IMR-90 (cell line): ENCODE measurements at regions not wholly inside any gene's neighbourhood (a gene's known extent, or its start where the extent isn't known, plus 50 kb on each side); places are given as distances from the start of the nearest gene placed in this dataset.

Source experiments
- ATAC-seq: fragments of 200-7000 bp; cut with Tn5 transposase; 2 replicates; pipeline ENCODE4 v1.9.1; 2020; ENCODE audit warnings: low read depth, mild to moderate bottlenecking, moderate library complexity
- BruUV-seq: library from RNA; stranded (reverse); fragments of 400-500 nt; replicated peaks from 2 replicates; lab custom pipeline; 2021; lab: Mats Ljungman, UMichigan
- CTCF ChIA-PET: fragments of 300-600 bp; formaldehyde crosslinking; extraction: SDS; loops from one replicate; lab custom pipeline; 2021; ENCODE audit warnings: antibody characterized with exemption; lab: Yijun Ruan, JAX
- POLR2A ChIA-PET: fragments of 300-600 bp; sonication (Branson Sonifier 250); formaldehyde crosslinking; loops from one replicate; lab custom pipeline; 2022; ENCODE audit warnings: antibody characterized with exemption; ENCODE audit not compliant: unreplicated experiment; lab: Charles Lee
- DNase-seq: peaks from one replicate; pipeline ENCODE4 v3.0.0; 2013
- H2AFZ ChIP-seq: replicated peaks from 2 replicates; pipeline ENCODE3; 2013; ENCODE audit warnings: low read length, mild to moderate bottlenecking; ENCODE audit not compliant: poor library complexity
- H2AK5ac ChIP-seq: 2 replicates; pipeline ENCODE4 v1.6.1; 2013; ENCODE audit warnings: low read depth, low read length, inconsistent platforms
- H2AK9ac ChIP-seq: replicated peaks from 2 replicates; pipeline ENCODE3; 2013; ENCODE audit warnings: mild to moderate bottlenecking, low read depth, low read length, moderate library complexity; ENCODE audit not compliant: poor library complexity
- H2BK120ac ChIP-seq: 2 replicates; pipeline ENCODE4 v1.6.1; 2013; ENCODE audit warnings: low read depth, low read length, inconsistent platforms
- H2BK15ac ChIP-seq: 3 replicates; pipeline ENCODE4 v1.6.1; 2013; ENCODE audit warnings: low read depth, low read length, inconsistent platforms
- H2BK20ac ChIP-seq: 2 replicates; pipeline ENCODE4 v1.6.1; 2013; ENCODE audit warnings: low read depth, mild to moderate bottlenecking, inconsistent platforms, low read length, moderate library complexity
- H2BK5ac ChIP-seq: 2 replicates; pipeline ENCODE4 v1.6.1; 2013; ENCODE audit warnings: mild to moderate bottlenecking, low read depth, low read length, inconsistent platforms; ENCODE audit not compliant: poor library complexity, severe bottlenecking
- H3K14ac ChIP-seq: replicated peaks from 2 replicates; pipeline ENCODE4 v1.6.1; 2013; ENCODE audit warnings: low read depth, low read length, inconsistent platforms
- H3K18ac ChIP-seq: 2 replicates; pipeline ENCODE4 v1.6.1; 2013; ENCODE audit warnings: low read depth, low read length, control low read depth
- H3K23ac ChIP-seq: 2 replicates; pipeline ENCODE4 v1.6.1; 2013; ENCODE audit warnings: low read depth, low read length, inconsistent platforms
- H3K27ac ChIP-seq: 2 replicates; pipeline ENCODE4 v1.5.1; 2013; ENCODE audit warnings: mild to moderate bottlenecking, control low read depth, low read length; ENCODE audit not compliant: insufficient read depth
- H3K27me3 ChIP-seq: 2 replicates; pipeline ENCODE4 v1.6.1; 2013; ENCODE audit warnings: low read length; ENCODE audit not compliant: control insufficient read depth, insufficient read depth
- H3K36me3 ChIP-seq: 2 replicates; pipeline ENCODE4 v1.6.1; 2013; ENCODE audit warnings: low read length, mixed read lengths; ENCODE audit not compliant: control insufficient read depth, insufficient read depth
- H3K4ac ChIP-seq: 2 replicates; pipeline ENCODE4 v1.6.1; 2013; ENCODE audit warnings: low read depth, low read length, inconsistent platforms
- H3K4me1 ChIP-seq: 2 replicates; pipeline ENCODE4 v1.6.1; 2013; ENCODE audit warnings: low read length, mixed read lengths; ENCODE audit not compliant: control insufficient read depth, insufficient read depth
- H3K4me2 ChIP-seq: 2 replicates; pipeline ENCODE4 v1.6.1; 2013; ENCODE audit warnings: low read depth, mild to moderate bottlenecking, control low read depth, low read length, moderate library complexity
- H3K4me3 ChIP-seq: 2 replicates; pipeline ENCODE4 v1.5.1; 2013; ENCODE audit warnings: low read depth, mild to moderate bottlenecking, control low read depth, low read length, moderate library complexity; ENCODE audit not compliant: insufficient read depth
- H3K56ac ChIP-seq: 2 replicates; pipeline ENCODE4 v1.6.1; 2013; ENCODE audit warnings: low read length, inconsistent platforms; ENCODE audit not compliant: insufficient read depth; ENCODE audit errors: extremely low read depth
- H3K79me1 ChIP-seq, 2 experiments: 2 replicates each; pipeline ENCODE4 v1.6.1; 2013; ENCODE audit warnings: low read length in 2 of 2, inconsistent platforms in 1 of 2, low read depth in 1 of 2
- H3K9ac ChIP-seq: 2 replicates; pipeline ENCODE4 v1.6.1; 2013; ENCODE audit warnings: low read depth, low read length, control low read depth
- H3K9me1 ChIP-seq: 2 replicates; pipeline ENCODE4 v1.6.1; 2013; ENCODE audit warnings: low read length, inconsistent platforms; ENCODE audit not compliant: insufficient read depth
- H3K9me3 ChIP-seq: 2 replicates; pipeline ENCODE4 v1.6.1; 2013; ENCODE audit warnings: low read length; ENCODE audit not compliant: control insufficient read depth, insufficient read depth
- H4K20me1 ChIP-seq: 2 replicates; pipeline ENCODE4 v1.6.1; 2013; ENCODE audit warnings: low read length, inconsistent platforms; ENCODE audit not compliant: insufficient read depth
- H4K5ac ChIP-seq: 2 replicates; pipeline ENCODE4 v1.6.1; 2013; ENCODE audit warnings: mild to moderate bottlenecking, low read depth, low read length, control low read depth
- H4K8ac ChIP-seq, 2 experiments: 2 replicates each; pipeline ENCODE4 v1.6.1; 2013; ENCODE audit warnings: low read depth in 2 of 2, low read length in 2 of 2, control low read depth in 1 of 2, inconsistent platforms in 1 of 2
- H4K91ac ChIP-seq: 2 replicates; pipeline ENCODE4 v1.6.1; 2013; ENCODE audit warnings: low read depth, low read length, inconsistent platforms; ENCODE audit not compliant: insufficient read depth
- BHLHE40 ChIP-seq: fragments of 150-350 bp; IDR thresholded peaks from 2 replicates; pipeline ENCODE4 v1.6.1; 2016; ENCODE audit warnings: mild to moderate bottlenecking, low read depth, low read length
- CEBPB ChIP-seq: IDR thresholded peaks from 2 replicates; pipeline ENCODE4 v1.6.1; 2012; ENCODE audit warnings: low read depth, low read length, improper control_type of control experiment
- CHD1 ChIP-seq: IDR thresholded peaks from 2 replicates; pipeline ENCODE4 v1.6.1; 2012; ENCODE audit warnings: low read depth, low read length, improper control_type of control experiment
- FOS ChIP-seq: fragments of 150-350 bp; IDR thresholded peaks from 2 replicates; pipeline ENCODE4 v1.6.1; 2016; ENCODE audit warnings: low read depth, low read length
- MAFK ChIP-seq: IDR thresholded peaks from 2 replicates; pipeline ENCODE4 v1.6.1; 2012; ENCODE audit warnings: low read depth, low read length, improper control_type of control experiment
- MAZ ChIP-seq: IDR thresholded peaks from 2 replicates; pipeline ENCODE4 v1.6.1; 2012; ENCODE audit warnings: low read depth, mild to moderate bottlenecking, low read length, improper control_type of control experiment, moderate library complexity, borderline replicate concordance
- MXI1 ChIP-seq: IDR thresholded peaks from 2 replicates; pipeline ENCODE4 v1.6.1; 2012; ENCODE audit warnings: low read depth, mild to moderate bottlenecking, low read length, moderate library complexity, borderline replicate concordance
- NFE2L2 ChIP-seq: fragments of 150-350 bp; IDR thresholded peaks from 2 replicates; pipeline ENCODE4 v1.6.1; 2016; ENCODE audit warnings: low read depth, mild to moderate bottlenecking, low read length
- POLR2A ChIP-seq: IDR thresholded peaks from 2 replicates; pipeline ENCODE4 v1.6.1; 2012; ENCODE audit warnings: mild to moderate bottlenecking, low read depth, low read length
- RAD21 ChIP-seq: IDR thresholded peaks from 2 replicates; pipeline ENCODE4 v1.6.1; 2012; ENCODE audit warnings: low read length, improper control_type of control experiment
- RCOR1 ChIP-seq: IDR thresholded peaks from 2 replicates; pipeline ENCODE4 v1.6.1; 2012; ENCODE audit warnings: mild to moderate bottlenecking, low read length, improper control_type of control experiment; ENCODE audit not compliant: insufficient replicate concordance
- RFX5 ChIP-seq: IDR thresholded peaks from 2 replicates; pipeline ENCODE4 v1.8.0; 2012; ENCODE audit warnings: low read depth, mild to moderate bottlenecking, low read length, moderate library complexity
- SMC3 ChIP-seq: fragments of 150-350 bp; IDR thresholded peaks from 2 replicates; pipeline ENCODE4 v1.6.1; 2016; ENCODE audit warnings: low read depth, mild to moderate bottlenecking, antibody characterized with exemption, low read length, moderate library complexity
- dilution Hi-C: fragments of 300-500 bp; cut with HindIII; formaldehyde crosslinking; loops from one replicate; pipeline ENCODE4 v1.14.3; 2018; ENCODE audit warnings: low sequenced_read_pairs; ENCODE audit not compliant: unreplicated experiment
- in situ Hi-C: fragments of 300-500 bp; cut with MboI; formaldehyde crosslinking; loops from 3 replicates; pipeline ENCODE4 v1.14.3; 2019; ENCODE audit warnings: low sequenced_read_pairs, inconsistent platforms, mixed read lengths
- intact Hi-C: fragments of 100-400 bp; cut with micrococcal nuclease; formaldehyde crosslinking; loops from 2 replicates; pipeline ENCODE4 v1.10.0; 2022
- TF ChIP-seq, protein P1 (sequence below): fragments of 150-350 bp; IDR thresholded peaks from 2 replicates; pipeline ENCODE4 v1.6.1; 2017; ENCODE audit warnings: mild to moderate bottlenecking, antibody characterized with exemption, low read length, low read depth
- TF ChIP-seq, protein P2 (sequence below): conservative IDR thresholded peaks from 2 replicates; pipeline ENCODE4 v1.5.1; 2012; ENCODE audit warnings: mild to moderate bottlenecking, low read depth, low read length, improper control_type of control experiment
- TF ChIP-seq, protein P3 (sequence below): fragments of 150-350 bp; IDR thresholded peaks from 2 replicates; pipeline ENCODE4 v1.6.1; 2016; ENCODE audit warnings: low read depth, mild to moderate bottlenecking, low read length, moderate library complexity, borderline replicate concordance

DNA sequence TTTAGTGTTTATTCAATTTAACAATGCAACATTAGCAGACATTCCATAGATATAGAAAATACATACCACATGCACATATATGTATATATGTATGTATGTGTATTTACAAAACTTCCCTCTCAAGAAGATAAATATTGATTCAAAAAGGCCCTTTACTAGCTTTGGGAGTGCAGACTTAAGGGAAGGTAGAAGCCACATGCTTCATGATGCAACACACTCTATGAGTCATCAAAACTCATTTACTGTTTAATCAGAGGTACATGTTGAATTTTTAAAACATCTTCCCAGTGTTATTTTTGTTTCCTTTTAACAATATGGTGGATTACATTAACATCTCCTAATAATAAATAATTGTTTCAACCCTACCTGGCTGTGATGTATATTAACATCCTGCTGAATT lies 61.4 kb upstream of the KIRREL1 start:
- BruUV-seq: no TSS peak
- intact Hi-C loops: no loop called here
- Histone ChIP-seq H2BK120ac (no peak overlapping the region), H3K4me2 (no peak overlapping the region), H3K9ac (no peak overlapping the region), H2BK20ac (no peak overlapping the region), H3K23ac (no peak overlapping the region), H3K4ac (no peak overlapping the region), H2AFZ (no peak overlapping the region), H3K79me1 (no peaks in the 10 kb centered on the region), H4K20me1 (no peaks in the 10 kb centered on the region), H4K8ac (no peak overlapping the region), H3K9me1 (no peaks in the 10 kb centered on the region), H2AK9ac (no peak overlapping the region), H4K91ac (no peak overlapping the region), H2AK5ac (no peak overlapping the region), H3K9me3 (no peaks in the 10 kb centered on the region), H3K27ac (no peak overlapping the region), H4K5ac (no peak overlapping the region), H3K4me1 (no peaks in the 10 kb centered on the region), H3K4me3 (no peak overlapping the region), H2BK5ac (no peak overlapping the region), H3K36me3 (no peaks in the 10 kb centered on the region), H2BK15ac (no peak overlapping the region), H3K18ac (no peak overlapping the region), H3K56ac (no peak overlapping the region), H3K27me3 (no peaks in the 10 kb centered on the region), H3K14ac (no peak overlapping the region)
- TF ChIP-seq CHD1: no peak
- no peak for TF ChIP-seq BHLHE40
- no peak for TF ChIP-seq MAZ
- TF ChIP-seq SMC3: no peak
- no peak for TF ChIP-seq MAFK
- TF ChIP-seq CEBPB: peak; percentile 83
- no peak for TF ChIP-seq NFE2L2
- TF ChIP-seq, protein P1, sequence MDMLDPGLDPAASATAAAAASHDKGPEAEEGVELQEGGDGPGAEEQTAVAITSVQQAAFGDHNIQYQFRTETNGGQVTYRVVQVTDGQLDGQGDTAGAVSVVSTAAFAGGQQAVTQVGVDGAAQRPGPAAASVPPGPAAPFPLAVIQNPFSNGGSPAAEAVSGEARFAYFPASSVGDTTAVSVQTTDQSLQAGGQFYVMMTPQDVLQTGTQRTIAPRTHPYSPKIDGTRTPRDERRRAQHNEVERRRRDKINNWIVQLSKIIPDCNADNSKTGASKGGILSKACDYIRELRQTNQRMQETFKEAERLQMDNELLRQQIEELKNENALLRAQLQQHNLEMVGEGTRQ: no peak
- TF ChIP-seq, protein P2, sequence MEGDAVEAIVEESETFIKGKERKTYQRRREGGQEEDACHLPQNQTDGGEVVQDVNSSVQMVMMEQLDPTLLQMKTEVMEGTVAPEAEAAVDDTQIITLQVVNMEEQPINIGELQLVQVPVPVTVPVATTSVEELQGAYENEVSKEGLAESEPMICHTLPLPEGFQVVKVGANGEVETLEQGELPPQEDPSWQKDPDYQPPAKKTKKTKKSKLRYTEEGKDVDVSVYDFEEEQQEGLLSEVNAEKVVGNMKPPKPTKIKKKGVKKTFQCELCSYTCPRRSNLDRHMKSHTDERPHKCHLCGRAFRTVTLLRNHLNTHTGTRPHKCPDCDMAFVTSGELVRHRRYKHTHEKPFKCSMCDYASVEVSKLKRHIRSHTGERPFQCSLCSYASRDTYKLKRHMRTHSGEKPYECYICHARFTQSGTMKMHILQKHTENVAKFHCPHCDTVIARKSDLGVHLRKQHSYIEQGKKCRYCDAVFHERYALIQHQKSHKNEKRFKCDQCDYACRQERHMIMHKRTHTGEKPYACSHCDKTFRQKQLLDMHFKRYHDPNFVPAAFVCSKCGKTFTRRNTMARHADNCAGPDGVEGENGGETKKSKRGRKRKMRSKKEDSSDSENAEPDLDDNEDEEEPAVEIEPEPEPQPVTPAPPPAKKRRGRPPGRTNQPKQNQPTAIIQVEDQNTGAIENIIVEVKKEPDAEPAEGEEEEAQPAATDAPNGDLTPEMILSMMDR: no peak
- TF ChIP-seq RAD21: no peak
- TF ChIP-seq, protein P3, sequence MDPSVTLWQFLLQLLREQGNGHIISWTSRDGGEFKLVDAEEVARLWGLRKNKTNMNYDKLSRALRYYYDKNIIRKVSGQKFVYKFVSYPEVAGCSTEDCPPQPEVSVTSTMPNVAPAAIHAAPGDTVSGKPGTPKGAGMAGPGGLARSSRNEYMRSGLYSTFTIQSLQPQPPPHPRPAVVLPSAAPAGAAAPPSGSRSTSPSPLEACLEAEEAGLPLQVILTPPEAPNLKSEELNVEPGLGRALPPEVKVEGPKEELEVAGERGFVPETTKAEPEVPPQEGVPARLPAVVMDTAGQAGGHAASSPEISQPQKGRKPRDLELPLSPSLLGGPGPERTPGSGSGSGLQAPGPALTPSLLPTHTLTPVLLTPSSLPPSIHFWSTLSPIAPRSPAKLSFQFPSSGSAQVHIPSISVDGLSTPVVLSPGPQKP: no peak
- TF ChIP-seq RCOR1: no peak
- TF ChIP-seq POLR2A: no peak
- no peak for TF ChIP-seq RFX5
- no peak for TF ChIP-seq MXI1
- peak; percentile 66; the same call in 1 of the 2 replicates for TF ChIP-seq FOS
- ATAC-seq: no peak
- ChIA-PET POLR2A (no interaction called here), CTCF (no interaction called here)
- in situ Hi-C loops: no loop called here
- dilution Hi-C loops: no loop called here
- DNase-seq: peak; percentile 55
